GM19463 (cell line): ENCODE measurements at regions not wholly inside any gene's neighbourhood (a gene's known extent, or its start where the extent isn't known, plus 50 kb on each side); places are given as distances from the start of the nearest gene placed in this dataset.
"Not testable (repeated sequence)": the region's sequence is repeated elsewhere in the genome, so short reads cannot be mapped to it uniquely, and the experiment has no call there.

ENCODE experiments used
- ATAC-seq: cut with Tn5 transposase; IDR thresholded peaks from one replicate; pipeline ENCODE4 v1.9.1; 2021; ENCODE audit warnings: mild to moderate bottlenecking, moderate library complexity; ENCODE audit not compliant: unreplicated experiment

DNA sequence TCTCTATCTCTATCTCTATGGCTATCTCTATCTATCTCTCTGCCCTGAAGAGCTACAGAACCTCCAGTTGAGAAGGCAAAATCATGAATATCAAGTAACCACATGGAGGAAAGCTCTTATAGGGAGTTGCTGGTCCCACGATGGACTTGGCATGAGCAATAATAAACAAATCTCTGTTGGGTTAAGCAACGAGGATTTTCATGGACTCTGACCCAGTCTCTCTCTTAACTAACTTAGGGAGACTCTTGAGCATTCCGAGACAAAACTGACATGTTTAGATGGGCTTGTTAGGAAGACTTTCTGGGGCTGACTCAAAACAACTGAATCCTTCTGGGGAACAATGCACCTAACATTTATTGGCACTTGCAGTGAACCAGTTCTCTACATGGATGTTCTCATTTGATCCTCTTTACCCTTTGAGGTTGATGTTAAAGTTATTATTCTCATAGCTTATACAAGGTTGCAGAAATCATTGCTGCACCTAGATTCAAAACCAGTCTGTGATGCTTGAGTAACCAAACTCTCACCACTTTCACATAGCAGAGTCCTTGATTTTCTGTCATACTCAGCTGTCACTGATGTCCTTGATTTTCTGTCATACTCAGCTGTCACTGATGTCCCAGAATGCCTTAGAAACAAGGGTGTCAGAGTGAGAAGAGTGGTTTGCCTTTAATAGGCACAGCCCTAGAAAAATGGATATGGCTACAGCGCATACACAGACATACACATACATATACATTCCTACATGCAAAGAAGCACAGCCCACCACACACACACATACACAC lies 354.6 kb upstream of the MAF start:
- ATAC-seq: no peak

GRCh38 chr16:79950932-79951719 lies 350.6 kb upstream of the MAF start:
- ATAC-seq: no peak

DNA sequence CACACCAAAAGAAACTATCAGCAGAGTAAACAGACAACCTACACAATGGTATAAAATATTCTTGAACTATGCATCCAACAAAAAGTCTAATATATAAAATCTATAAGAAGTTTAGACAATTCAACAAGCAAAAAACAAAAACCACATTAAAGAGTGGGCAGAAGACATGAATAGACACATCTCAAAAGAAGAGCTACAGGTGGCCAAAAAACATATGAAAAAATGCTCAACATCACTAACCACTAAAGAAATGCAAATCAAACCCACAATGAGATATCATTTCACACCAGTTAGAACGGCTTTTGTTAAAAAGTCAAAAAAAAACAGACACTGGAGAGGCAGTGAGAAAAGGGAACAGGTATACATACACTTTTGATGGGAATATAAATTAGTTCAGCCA lies 348.9 kb upstream of the MAF start:
- ATAC-seq: no peak

GRCh38 chr16:79947771-79948170 lies 347.2 kb upstream of the MAF start:
- no peak for ATAC-seq

DNA sequence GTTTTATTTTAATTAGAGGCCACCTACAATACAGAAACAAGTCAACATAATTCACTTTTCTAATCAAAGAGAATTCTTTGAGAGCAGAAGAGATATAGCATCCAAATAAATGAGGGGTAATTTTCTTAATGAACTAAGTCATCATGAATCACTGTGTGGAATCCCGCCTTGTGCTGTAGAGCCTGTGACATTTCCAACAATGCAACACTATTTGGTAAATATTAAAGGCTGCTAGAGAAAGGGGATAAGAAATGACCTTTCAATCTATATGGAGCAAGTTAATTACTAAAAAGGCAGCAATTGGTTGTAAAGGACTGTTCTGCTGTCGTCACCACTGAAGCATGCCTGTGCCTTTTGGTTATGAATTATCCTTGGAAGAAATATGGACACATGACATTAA lies 345.7 kb upstream of the MAF start:
- no peak for ATAC-seq

DNA sequence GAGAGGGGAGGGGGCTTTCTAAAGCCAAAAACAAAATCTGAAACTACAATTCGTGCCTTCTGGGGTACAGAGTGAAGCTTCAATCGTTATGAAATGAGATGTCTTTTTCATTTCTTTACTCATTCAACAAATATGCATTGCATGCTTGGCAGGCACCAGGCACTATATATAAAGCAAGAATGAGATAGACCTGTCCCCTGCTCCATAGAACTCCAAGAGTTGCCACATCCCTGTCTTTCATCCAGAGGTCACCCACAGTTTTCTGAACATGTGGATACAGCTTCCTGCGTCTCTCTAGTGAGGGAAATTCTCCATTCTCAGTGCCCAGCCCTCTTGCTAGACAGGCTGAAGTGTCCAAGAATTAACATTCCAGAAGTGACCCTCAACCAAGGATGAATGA lies 343.2 kb upstream of the MAF start:
- no peak for ATAC-seq

DNA sequence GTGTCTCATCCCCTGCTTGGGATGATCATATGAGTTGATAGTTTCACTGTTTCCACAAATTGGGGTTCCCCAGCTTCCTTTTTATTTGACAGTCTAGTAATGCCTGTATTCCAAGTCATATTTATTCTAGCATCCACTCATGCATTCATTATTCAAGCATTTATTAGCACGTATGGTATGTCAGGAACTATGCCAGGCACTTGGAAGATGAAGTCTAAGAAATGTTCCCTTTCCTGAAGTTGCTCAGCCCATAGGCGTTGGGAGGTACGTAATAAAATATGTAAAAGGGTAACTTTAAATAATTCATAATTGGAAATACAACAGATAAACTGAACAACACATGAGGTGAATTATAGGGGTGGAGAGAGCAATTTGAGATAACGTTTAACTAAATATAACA lies 338.0 kb upstream of the MAF start:
- ATAC-seq: no peak

DNA sequence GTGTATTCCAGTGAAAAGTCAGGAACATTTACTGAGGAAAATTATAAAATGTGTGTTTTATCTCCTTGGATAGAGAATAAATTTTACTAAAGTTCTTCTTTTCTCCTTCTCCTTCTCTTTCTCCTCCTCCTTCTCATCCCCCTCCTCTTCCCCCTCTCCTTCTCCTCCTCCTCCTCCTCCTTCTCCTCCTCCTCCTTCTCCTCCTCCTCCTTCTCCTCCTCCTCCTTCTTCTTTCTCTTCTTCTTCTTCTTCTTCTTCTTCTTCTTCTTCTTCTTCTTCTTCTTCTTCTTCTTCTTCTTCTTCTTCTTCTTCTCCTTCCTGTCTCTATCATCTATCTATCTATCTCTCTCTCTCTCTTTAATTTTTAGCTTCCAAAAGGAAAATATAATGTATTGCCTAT lies 337.1 kb upstream of the MAF start:
- not testable (repeated sequence) for ATAC-seq

DNA sequence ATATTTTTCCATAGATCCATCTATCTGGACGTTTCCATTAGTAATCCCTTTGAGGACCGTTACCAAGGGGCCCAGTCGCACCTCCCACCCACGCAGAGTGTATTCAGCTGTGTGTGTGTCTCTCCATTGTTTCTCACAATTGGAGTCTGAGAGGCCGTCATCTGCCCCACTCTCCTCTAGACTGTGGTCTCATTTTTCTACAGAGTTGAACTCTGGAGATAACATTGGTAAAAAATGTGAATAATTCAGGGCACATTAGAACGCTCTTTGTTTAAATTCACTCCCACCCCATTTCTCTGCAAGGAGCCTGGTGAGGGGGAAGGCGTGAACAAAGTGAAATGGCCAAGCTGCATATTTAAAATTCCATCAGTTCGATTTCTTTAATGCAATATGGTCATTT lies 333.1 kb upstream of the MAF start:
- ATAC-seq: no peak

GRCh38 chr16:79932572-79932971 lies 332.0 kb upstream of the MAF start:
- ATAC-seq: no peak

GRCh38 chr16:79931721-79932120 lies 331.2 kb upstream of the MAF start:
- no peak for ATAC-seq

GRCh38 chr16:79929260-79929965 lies 328.9 kb upstream of the MAF start:
- no peak for ATAC-seq

DNA sequence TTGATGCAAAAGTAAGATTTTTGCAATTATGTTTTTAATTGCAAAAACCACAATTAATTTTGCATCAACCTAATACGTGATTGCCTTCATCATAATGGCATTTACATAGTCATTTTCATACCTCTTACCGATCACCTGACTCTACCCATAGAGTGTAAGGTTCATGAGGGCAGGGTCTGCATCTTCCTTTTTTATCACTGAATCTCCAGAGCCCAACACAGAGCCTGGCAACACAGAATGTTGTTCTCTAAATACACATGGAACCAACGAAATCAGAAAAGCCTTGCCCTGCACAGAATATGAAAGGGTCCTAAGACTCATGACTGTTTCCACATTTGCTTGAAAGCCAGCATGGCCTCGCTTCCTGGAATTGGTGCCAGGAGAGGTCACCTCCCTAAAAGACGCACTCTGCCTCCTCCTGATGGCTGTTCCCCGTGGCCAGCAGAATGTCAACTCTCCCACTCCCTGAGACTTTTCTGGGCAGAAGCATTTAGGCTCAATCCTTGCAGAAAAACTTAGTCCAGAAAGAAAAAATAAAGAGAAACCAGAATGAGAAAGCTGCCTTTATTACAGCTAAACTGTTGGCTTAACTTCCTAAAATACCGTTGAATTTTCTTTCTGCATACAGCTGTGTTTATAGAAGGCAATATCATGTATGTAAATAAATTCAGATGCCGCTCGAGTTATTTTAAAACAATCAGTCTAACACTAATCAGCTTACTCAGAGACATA lies 327.8 kb upstream of the MAF start:
- no peak for ATAC-seq

DNA sequence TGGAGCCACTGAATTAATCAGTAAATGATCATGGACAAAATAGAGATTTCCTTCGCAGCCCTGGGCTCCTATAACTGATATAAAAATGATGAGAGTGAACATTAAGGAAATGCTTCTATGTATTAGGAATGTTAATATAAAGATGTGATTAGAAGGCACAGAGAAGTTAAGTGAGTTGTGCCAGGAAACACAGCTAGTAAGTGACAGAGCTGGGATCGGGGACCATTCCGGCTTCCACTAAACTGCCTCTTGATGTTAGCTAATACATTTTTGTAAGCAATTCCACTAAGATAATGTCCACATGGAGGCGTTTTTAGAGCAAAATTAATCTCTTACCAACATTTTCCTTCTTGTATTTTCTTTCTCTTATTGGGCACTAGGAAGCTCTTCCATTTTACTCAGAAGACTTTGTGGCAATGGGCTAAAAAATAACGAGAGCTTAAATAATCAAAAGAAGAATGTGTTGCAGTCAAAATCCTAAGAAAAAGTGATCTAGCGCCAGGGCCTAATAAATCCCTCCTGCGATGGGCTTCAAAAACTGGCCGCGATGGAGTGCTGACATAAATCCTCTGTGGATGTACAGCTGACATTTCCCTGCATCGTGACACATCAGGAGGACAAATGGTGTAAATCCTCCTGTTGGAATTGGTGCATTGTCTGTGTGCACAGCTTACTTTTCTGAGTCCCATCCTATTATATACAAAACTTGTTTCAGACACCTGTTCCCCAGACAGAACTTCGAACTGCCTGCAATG lies 326.1 kb upstream of the MAF start:
- no peak for ATAC-seq

DNA sequence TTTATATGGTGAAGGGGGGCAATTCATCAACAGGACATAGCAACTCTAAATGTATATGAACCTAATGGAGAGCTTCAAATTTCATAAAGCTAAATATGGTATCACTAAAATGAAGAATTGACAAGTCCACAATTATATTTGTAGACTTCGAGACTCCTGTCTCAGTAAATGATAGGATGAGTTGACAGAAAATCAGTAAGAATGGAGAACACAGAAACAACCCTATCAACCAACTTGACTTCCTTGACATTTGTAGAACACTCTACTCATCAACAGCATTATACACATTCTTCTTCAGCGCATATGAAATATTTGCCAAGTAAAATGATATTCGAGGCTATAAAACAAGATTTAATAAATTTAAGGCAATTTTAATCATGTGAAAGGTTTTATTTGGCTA lies 322.9 kb upstream of the MAF start:
- no peak for ATAC-seq

DNA sequence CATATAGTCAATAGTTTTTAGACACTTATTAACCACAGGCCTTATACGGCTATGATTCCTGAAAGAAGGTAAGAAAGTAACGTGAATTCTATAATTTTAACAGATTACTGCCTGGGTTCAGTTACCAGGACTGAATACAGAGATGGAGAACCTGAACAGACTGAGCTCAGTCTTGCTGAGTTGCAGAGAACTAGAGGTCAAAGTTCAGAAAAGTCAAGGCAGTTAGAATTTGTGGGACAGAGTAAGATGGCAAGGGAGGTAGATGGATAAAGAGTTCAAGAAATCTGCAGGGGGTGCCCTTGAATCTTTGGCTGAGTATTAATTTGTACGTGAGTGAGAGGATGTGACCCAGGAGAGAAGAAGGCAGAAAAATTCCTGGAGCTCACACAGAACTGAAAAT lies 320.1 kb upstream of the MAF start:
- no peak for ATAC-seq

- no peak for ATAC-seq
These were observed 318.4 kb upstream of the MAF start for GRCh38 chr16:79918916-79919315.

GRCh38 chr16:79915761-79916160 lies 315.2 kb upstream of the MAF start:
- ATAC-seq: no peak

DNA sequence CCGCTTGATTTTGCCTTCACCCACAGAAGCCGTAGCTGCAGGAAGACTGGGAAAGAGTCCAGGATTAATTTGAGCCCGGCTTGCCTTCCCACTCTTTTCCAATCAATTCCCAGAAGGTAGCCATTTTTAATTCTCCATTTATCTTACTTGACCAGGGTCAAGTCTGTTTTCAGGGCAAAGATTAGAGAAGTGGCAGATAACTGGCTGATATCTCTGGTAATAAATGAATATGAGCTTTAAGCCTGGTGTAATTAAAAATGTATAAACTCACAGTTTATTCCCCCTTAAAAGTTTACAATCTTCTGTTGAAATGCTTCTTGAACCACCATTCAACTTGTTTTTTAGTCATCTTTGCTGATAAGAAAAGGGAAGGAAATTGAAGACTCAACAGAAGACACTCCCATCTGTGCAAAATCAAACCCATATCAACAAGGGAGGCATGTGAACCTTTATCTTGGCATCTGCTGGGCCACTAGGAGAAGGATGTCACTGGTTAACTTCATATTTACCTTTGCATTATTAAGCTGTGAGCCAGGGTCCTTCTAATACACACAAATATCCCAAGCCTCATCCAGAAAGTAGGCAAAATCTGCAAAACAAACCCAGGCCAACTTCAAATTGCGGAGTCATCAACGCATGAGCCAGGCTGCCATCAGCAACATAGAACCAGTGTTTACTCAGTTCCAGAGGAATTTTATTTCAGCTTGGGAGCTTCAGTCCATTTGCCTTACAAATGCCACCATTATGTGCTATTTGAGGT lies 314.6 kb upstream of the MAF start:
- no peak for ATAC-seq
